ENCODE measurements at regions not wholly inside any gene's neighbourhood (a gene's known extent, or its start where the extent isn't known, plus 50 kb on each side); places are given as distances from the start of the nearest gene placed in this dataset.

DNA sequence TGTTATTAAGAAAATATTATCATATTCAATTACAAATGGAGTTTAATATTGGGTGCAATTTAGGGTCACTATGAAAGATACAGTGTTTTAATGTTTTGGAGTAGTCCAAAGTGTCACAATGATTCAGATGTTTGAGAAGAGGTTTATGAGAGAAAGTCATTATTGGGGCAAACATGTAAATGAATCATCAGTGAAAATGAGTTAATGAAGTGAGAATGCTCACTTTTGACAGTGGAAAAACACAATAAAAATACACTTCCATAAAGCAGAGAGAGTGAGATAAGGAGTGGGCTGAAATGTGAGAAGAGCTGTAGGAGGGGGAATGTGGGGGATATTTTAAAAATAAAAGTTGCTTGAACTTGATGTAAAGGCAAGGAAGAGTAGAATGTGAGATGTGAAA, 957.1 kb downstream of the PCDH18 start:
- Histone ChIP-seq H4K8ac (ENCODE audit: low read length) (no peak overlapping the region), H2BK12ac (ENCODE audit: low read length in 2 of 2) (no peak overlapping the region), H3K27me3 (ENCODE audit: control insufficient read depth in 1 of 2, insufficient read depth in 1 of 2, low read length in 2 of 2) (no peaks in the 10 kb centered on the region), H2AK5ac (ENCODE audit: low read length, severe bottlenecking) (no peak overlapping the region), H2BK15ac (ENCODE audit: low read depth, poor library complexity, severe bottlenecking) (no peak overlapping the region), H3K27ac (ENCODE audit: low read length, poor library complexity, severe bottlenecking) (no peak overlapping the region), H3K4ac (ENCODE audit: low read depth in 1 of 2, low read length in 2 of 2) (no peak overlapping the region), H3K4me1 (ENCODE audit: control insufficient read depth, insufficient read depth, low read depth, low read length) (no peaks in the 10 kb centered on the region), H3K9me3 (ENCODE audit: control insufficient read depth, low read length) (no peaks in the 10 kb centered on the region), H3K36me3 (ENCODE audit: control insufficient read depth in 1 of 2, insufficient read depth in 2 of 2, low read depth in 1 of 2, low read length in 2 of 2) (no peaks in the 10 kb centered on the region), H2AFZ (ENCODE audit: low read depth, low read length) (no peak overlapping the region), H3K9ac (ENCODE audit: low read length) (no peak overlapping the region), H3K4me2 (ENCODE audit: low read length, poor library complexity, severe bottlenecking) (no peak overlapping the region), H3K79me1 (replicated peaks; ENCODE audit: low read length, poor library complexity, severe bottlenecking) (no peaks in the 10 kb centered on the region), H4K91ac (ENCODE audit: low read length) (no peak overlapping the region), H3K14ac (ENCODE audit: low read length in 2 of 2) (no peak overlapping the region), H3K23ac (ENCODE audit: low read length in 2 of 2) (no peak overlapping the region), H3K4me3 (ENCODE audit: insufficient read depth in 1 of 2, low read depth in 1 of 2, low read length in 2 of 2) (no peak overlapping the region), H2BK120ac (ENCODE audit: low read depth, low read length) (no peak overlapping the region), H3K18ac (ENCODE audit: low read depth in 1 of 2, low read length in 2 of 2) (no peak overlapping the region), H2BK5ac (ENCODE audit: low read depth, low read length, poor library complexity, severe bottlenecking) (no peak overlapping the region)
- no peak for DNase-seq

DNA sequence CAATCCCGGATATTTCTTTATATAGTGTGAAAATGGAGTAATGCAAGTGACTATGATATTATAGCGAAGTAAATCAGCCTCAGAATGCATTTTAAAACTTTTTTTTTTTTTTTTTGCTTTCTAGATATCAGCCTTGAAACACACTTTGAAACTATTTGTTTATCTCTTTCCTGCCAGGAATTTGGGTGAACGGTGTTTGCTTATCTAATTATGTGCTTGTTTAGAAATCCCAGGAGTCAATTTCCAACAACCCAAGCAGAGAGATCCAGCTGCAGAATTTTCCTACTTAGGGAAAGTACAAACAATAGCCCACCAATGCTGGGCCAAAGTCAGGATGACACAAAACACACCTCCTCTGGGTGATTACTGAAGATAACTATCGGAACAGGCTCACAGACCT, 958.8 kb downstream of the PCDH18 start:
- Histone ChIP-seq H2BK120ac (ENCODE audit: low read depth, low read length) (no peak overlapping the region), H3K36me3 (ENCODE audit: control insufficient read depth in 1 of 2, insufficient read depth in 2 of 2, low read depth in 1 of 2, low read length in 2 of 2) (no peaks in the 10 kb centered on the region), H4K8ac (ENCODE audit: low read length) (no peak overlapping the region), H2BK12ac (ENCODE audit: low read length in 2 of 2) (no peak overlapping the region), H3K79me1 (replicated peaks; ENCODE audit: low read length, poor library complexity, severe bottlenecking) (no peaks in the 10 kb centered on the region), H4K91ac (ENCODE audit: low read length) (no peak overlapping the region), H3K9me3 (ENCODE audit: control insufficient read depth, low read length) (no peaks in the 10 kb centered on the region), H3K27me3 (ENCODE audit: control insufficient read depth in 1 of 2, insufficient read depth in 1 of 2, low read length in 2 of 2) (no peaks in the 10 kb centered on the region), H3K18ac (ENCODE audit: low read depth in 1 of 2, low read length in 2 of 2) (no peak overlapping the region), H2AFZ (ENCODE audit: low read depth, low read length) (no peak overlapping the region), H3K4me2 (ENCODE audit: low read length, poor library complexity, severe bottlenecking) (no peak overlapping the region), H2BK15ac (ENCODE audit: low read depth, poor library complexity, severe bottlenecking) (no peak overlapping the region), H3K4ac (ENCODE audit: low read depth in 1 of 2, low read length in 2 of 2) (no peak overlapping the region), H3K4me3 (ENCODE audit: insufficient read depth in 1 of 2, low read depth in 1 of 2, low read length in 2 of 2) (no peak overlapping the region), H3K14ac (ENCODE audit: low read length in 2 of 2) (no peak overlapping the region), H2BK5ac (ENCODE audit: low read depth, low read length, poor library complexity, severe bottlenecking) (no peak overlapping the region), H3K27ac (ENCODE audit: low read length, poor library complexity, severe bottlenecking) (no peak overlapping the region), H3K23ac (ENCODE audit: low read length in 2 of 2) (no peak overlapping the region), H3K4me1 (ENCODE audit: control insufficient read depth, insufficient read depth, low read depth, low read length) (no peaks in the 10 kb centered on the region), H2AK5ac (ENCODE audit: low read length, severe bottlenecking) (no peak overlapping the region), H3K9ac (ENCODE audit: low read length) (no peak overlapping the region)
- DNase-seq = no peak
- 25% methylated on average over 1 of the region's 4 CpGs for WGBS

DNA sequence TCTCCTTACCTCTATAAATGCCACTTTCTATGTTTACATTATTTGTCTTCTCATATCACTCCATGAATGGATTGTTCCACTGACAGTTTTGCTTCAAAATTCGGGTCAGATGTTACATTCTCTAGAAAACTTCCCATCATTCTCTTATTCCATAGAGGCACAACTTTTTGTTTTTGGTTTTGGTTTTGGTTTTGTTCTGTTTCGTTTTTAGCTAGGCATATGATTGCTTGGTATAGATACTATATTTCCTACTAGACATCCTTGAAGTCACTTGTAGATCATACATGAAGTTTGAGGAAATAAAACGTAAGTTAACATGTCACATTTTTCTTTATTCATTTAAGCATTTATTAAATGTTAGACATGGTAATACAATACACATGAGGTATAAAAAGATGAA, 961.0 kb downstream of the PCDH18 start:
- Histone ChIP-seq H2BK5ac (ENCODE audit: low read depth, low read length, poor library complexity, severe bottlenecking) (no peak overlapping the region), H3K4ac (ENCODE audit: low read depth in 1 of 2, low read length in 2 of 2) (no peak overlapping the region), H2AFZ (ENCODE audit: low read depth, low read length) (no peak overlapping the region), H3K4me1 (ENCODE audit: control insufficient read depth, insufficient read depth, low read depth, low read length) (no peaks in the 10 kb centered on the region), H3K79me1 (replicated peaks; ENCODE audit: low read length, poor library complexity, severe bottlenecking) (no peaks in the 10 kb centered on the region), H4K91ac (ENCODE audit: low read length) (no peak overlapping the region), H2BK12ac (ENCODE audit: low read length in 2 of 2) (no peak overlapping the region), H3K27me3 (ENCODE audit: control insufficient read depth in 1 of 2, insufficient read depth in 1 of 2, low read length in 2 of 2) (no peaks in the 10 kb centered on the region), H2AK5ac (ENCODE audit: low read length, severe bottlenecking) (no peak overlapping the region), H3K9me3 (ENCODE audit: control insufficient read depth, low read length) (no peaks in the 10 kb centered on the region), H3K4me2 (ENCODE audit: low read length, poor library complexity, severe bottlenecking) (no peak overlapping the region), H3K36me3 (ENCODE audit: control insufficient read depth in 1 of 2, insufficient read depth in 2 of 2, low read depth in 1 of 2, low read length in 2 of 2) (no peaks in the 10 kb centered on the region), H4K8ac (ENCODE audit: low read length) (no peak overlapping the region), H3K27ac (ENCODE audit: low read length, poor library complexity, severe bottlenecking) (no peak overlapping the region), H3K14ac (ENCODE audit: low read length in 2 of 2) (no peak overlapping the region), H3K23ac (ENCODE audit: low read length in 2 of 2) (no peak overlapping the region), H3K9ac (ENCODE audit: low read length) (no peak overlapping the region), H3K4me3 (ENCODE audit: insufficient read depth in 1 of 2, low read depth in 1 of 2, low read length in 2 of 2) (no peak overlapping the region), H3K18ac (ENCODE audit: low read depth in 1 of 2, low read length in 2 of 2) (no peak overlapping the region), H2BK15ac (ENCODE audit: low read depth, poor library complexity, severe bottlenecking) (no peak overlapping the region), H2BK120ac (ENCODE audit: low read depth, low read length) (no peak overlapping the region)
- 71% methylated on average over 1 of the region's 3 CpGs for WGBS
- no peak for DNase-seq

DNA sequence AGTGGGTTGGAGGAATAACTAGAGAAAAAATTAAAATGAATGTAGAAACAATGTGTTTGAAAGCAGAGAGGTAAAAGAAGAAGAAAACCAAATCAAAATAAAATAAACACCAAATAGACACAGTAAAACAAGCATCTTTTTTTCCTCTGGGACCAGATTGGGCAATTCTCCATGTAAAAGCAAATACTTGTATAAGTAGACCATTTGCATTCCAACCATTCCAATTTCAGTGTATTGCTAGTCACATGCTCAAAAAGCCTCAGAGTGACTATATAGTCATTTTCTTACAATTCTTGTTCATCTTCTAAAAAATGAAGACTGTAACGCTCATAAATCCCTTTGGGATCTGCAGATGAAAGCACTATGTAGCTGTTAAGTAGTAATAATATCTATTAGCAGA, 969.5 kb downstream of the PCDH18 start:
- Histone ChIP-seq H3K14ac (ENCODE audit: low read length in 2 of 2) (no peak overlapping the region), H2AFZ (ENCODE audit: low read depth, low read length) (no peak overlapping the region), H3K27ac (ENCODE audit: low read length, poor library complexity, severe bottlenecking) (no peak overlapping the region), H4K91ac (ENCODE audit: low read length) (no peak overlapping the region), H3K4me3 (ENCODE audit: insufficient read depth in 1 of 2, low read depth in 1 of 2, low read length in 2 of 2) (no peak overlapping the region), H3K23ac (ENCODE audit: low read length in 2 of 2) (no peak overlapping the region), H4K8ac (ENCODE audit: low read length) (no peak overlapping the region), H3K18ac (ENCODE audit: low read depth in 1 of 2, low read length in 2 of 2) (no peak overlapping the region), H2BK5ac (ENCODE audit: low read depth, low read length, poor library complexity, severe bottlenecking) (no peak overlapping the region), H2AK5ac (ENCODE audit: low read length, severe bottlenecking) (no peak overlapping the region), H3K4me2 (ENCODE audit: low read length, poor library complexity, severe bottlenecking) (no peak overlapping the region), H2BK120ac (ENCODE audit: low read depth, low read length) (no peak overlapping the region), H3K4me1 (ENCODE audit: control insufficient read depth, insufficient read depth, low read depth, low read length) (no peaks in the 10 kb centered on the region), H3K36me3 (ENCODE audit: control insufficient read depth in 1 of 2, insufficient read depth in 2 of 2, low read depth in 1 of 2, low read length in 2 of 2) (no peaks in the 10 kb centered on the region), H3K27me3 (ENCODE audit: control insufficient read depth in 1 of 2, insufficient read depth in 1 of 2, low read length in 2 of 2) (no peaks in the 10 kb centered on the region), H3K9me3 (ENCODE audit: control insufficient read depth, low read length) (no peaks in the 10 kb centered on the region), H3K79me1 (replicated peaks; ENCODE audit: low read length, poor library complexity, severe bottlenecking) (no peaks in the 10 kb centered on the region), H2BK12ac (ENCODE audit: low read length in 2 of 2) (no peak overlapping the region), H3K9ac (ENCODE audit: low read length) (peak overlapping the region; percentile 2), H2BK15ac (ENCODE audit: low read depth, poor library complexity, severe bottlenecking) (no peak overlapping the region), H3K4ac (ENCODE audit: low read depth in 1 of 2, low read length in 2 of 2) (no peak overlapping the region)
- DNase-seq = peak; percentile 48
- WGBS = no CpG with 5 or more reads among the region's 1 CpG
